ENCODE measurements at regions not wholly inside any gene's neighbourhood (a gene's known extent, or its start where the extent isn't known, plus 50 kb on each side); places are given as distances from the start of the nearest gene placed in this dataset.

DNA sequence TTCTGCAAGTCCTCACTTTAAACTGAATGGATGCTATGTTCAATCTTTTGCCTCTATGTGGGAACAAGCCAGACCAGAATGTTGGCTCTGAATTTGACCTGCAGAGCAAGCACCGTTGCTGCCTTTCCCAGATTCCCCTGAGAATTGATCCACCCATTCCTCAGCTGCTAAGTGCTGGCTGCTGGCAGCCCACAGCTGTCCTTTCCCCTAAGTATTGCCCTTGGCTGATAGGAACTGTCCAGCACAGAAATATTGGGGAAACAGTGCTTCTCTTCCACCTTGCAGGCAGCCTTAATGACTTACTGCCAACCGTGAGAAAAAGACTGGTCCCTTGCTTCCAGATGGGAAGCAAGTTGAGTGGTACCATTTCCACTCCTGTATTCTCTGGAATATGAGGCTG is 475.9 kb downstream of the PDHA2 start:
- POLR2A ChIA-PET, result no interaction called here
- no peaks in the 10 kb centered on the region for H3K4me1 ChIP-seq (ENCODE audit: control insufficient read depth, extremely low read depth, insufficient read depth, low read length)
- no peaks in the 10 kb centered on the region for H3K9me3 ChIP-seq (replicated peaks; ENCODE audit: control insufficient read depth, insufficient read depth, low read length)
- no peak for TF ChIP-seq POLR2AphosphoS5 (IDR thresholded peaks at IDR 0.05; ENCODE audit: insufficient read depth, low read depth, low read length)
- dilution Hi-C loops (cut with MboI; ENCODE audit: extremely low pct_ligation_motif_present, low sequenced_read_pairs) (no loop called here), intact Hi-C loops (cut with micrococcal nuclease) (no loop called here)
- H3K79me2 ChIP-seq (ENCODE audit: control insufficient read depth, insufficient read depth, low read length), result no peaks in the 10 kb centered on the region
- no peak overlapping the region for H3K4me3 ChIP-seq (replicated peaks in 1 of 3; ENCODE audit: insufficient read depth in 1 of 3, low read depth in 1 of 3, low read length in 3 of 3)
- CTCF ChIA-PET, result no interaction called here
- no peak overlapping the region for H3K9ac ChIP-seq (replicated peaks; ENCODE audit: extremely low read depth, insufficient read depth, low read length)
- H3K27ac ChIP-seq (ENCODE audit: insufficient read depth, low read depth, low read length), result no peak overlapping the region
- DNase-seq (ENCODE audit: low read depth, low spot score), result peak; percentile 14
- no peak overlapping the region for H3K4me2 ChIP-seq (ENCODE audit: insufficient read depth, low read length)
- BruUV-seq (replicated peaks), result no TSS peak
- H4K20me1 ChIP-seq (replicated peaks; ENCODE audit: control insufficient read depth, extremely low read depth, insufficient read depth, low read length), result no peaks in the 10 kb centered on the region
- H3K9me1 ChIP-seq (replicated peaks; ENCODE audit: control insufficient read depth, extremely low read depth, insufficient read depth, low read length), result no peaks in the 10 kb centered on the region
- no peaks in the 10 kb centered on the region for H3K36me3 ChIP-seq (ENCODE audit: control insufficient read depth in 2 of 2, extremely low read depth in 1 of 2, insufficient read depth in 2 of 2, low read length in 2 of 2)
- H2AFZ ChIP-seq (ENCODE audit: low read depth, low read length), result no peak overlapping the region
- FAIRE-seq, result no peak
- H3K27me3 ChIP-seq (ENCODE audit: control insufficient read depth in 2 of 2, insufficient read depth in 2 of 2, low read length in 2 of 2), result no peaks in the 10 kb centered on the region

DNA sequence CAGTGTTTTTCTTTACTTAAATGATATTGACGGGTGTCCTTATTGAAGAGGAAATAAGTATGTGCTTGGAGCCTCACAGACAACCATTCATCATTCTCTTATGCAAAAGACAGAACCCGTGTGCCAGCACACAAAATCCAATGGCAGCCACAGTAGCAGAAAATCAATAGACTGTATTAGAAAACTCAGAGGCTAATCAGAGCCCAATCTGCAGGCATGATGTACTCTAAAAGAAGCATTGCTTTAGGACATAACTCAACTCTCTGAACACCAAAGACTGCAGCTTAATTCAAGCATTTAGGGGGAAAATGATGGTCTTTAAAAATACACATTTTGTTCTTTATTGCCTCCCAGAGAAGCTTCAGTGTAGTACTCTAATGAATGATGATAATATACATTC is 476.9 kb downstream of the PDHA2 start:
- no peak overlapping the region for H2AFZ ChIP-seq (ENCODE audit: low read depth, low read length)
- H3K9me1 ChIP-seq (replicated peaks; ENCODE audit: control insufficient read depth, extremely low read depth, insufficient read depth, low read length), result no peaks in the 10 kb centered on the region
- H3K4me3 ChIP-seq (replicated peaks in 1 of 3; ENCODE audit: insufficient read depth in 1 of 3, low read depth in 1 of 3, low read length in 3 of 3), result no peak overlapping the region
- no peak overlapping the region for H3K9ac ChIP-seq (replicated peaks; ENCODE audit: extremely low read depth, insufficient read depth, low read length)
- no peaks in the 10 kb centered on the region for H3K4me1 ChIP-seq (ENCODE audit: control insufficient read depth, extremely low read depth, insufficient read depth, low read length)
- H3K27ac ChIP-seq (ENCODE audit: insufficient read depth, low read depth, low read length), result no peak overlapping the region
- no peak for DNase-seq (ENCODE audit: low read depth, low spot score)
- H3K36me3 ChIP-seq (ENCODE audit: control insufficient read depth in 2 of 2, extremely low read depth in 1 of 2, insufficient read depth in 2 of 2, low read length in 2 of 2), result no peaks in the 10 kb centered on the region
- ChIA-PET CTCF (no interaction called here), POLR2A (no interaction called here)
- no peaks in the 10 kb centered on the region for H4K20me1 ChIP-seq (replicated peaks; ENCODE audit: control insufficient read depth, extremely low read depth, insufficient read depth, low read length)
- dilution Hi-C loops (cut with MboI; ENCODE audit: extremely low pct_ligation_motif_present, low sequenced_read_pairs) (no loop called here), intact Hi-C loops (cut with micrococcal nuclease) (no loop called here)
- TF ChIP-seq FOS (IDR thresholded peaks at IDR 0.05; ENCODE audit: borderline replicate concordance, insufficient read depth, low read length) (no peak), EZH2 (IDR thresholded peaks at IDR 0.05; ENCODE audit: borderline replicate concordance, low read depth, low read length, severe bottlenecking) (no peak), MYC (IDR thresholded peaks at IDR 0.05; ENCODE audit: low read depth, low read length) (no peak), POLR2AphosphoS5 (IDR thresholded peaks at IDR 0.05; ENCODE audit: insufficient read depth, low read depth, low read length) (no peak), JUN (IDR thresholded peaks at IDR 0.05; ENCODE audit: borderline replicate concordance, insufficient read depth, insufficient read length, low read depth) (no peak), POLR2A (IDR thresholded peaks at IDR 0.05; ENCODE audit: low read depth, low read length) (no peak), GATA2 (IDR thresholded peaks at IDR 0.05; ENCODE audit: insufficient read depth, insufficient read length, low read depth, low read length) (no peak)
- TF ChIP-seq, protein P1, sequence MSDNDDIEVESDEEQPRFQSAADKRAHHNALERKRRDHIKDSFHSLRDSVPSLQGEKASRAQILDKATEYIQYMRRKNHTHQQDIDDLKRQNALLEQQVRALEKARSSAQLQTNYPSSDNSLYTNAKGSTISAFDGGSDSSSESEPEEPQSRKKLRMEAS (IDR thresholded peaks at IDR 0.05; ENCODE audit: insufficient read depth, insufficient read length), result no peak
- TF ChIP-seq, protein P2, sequence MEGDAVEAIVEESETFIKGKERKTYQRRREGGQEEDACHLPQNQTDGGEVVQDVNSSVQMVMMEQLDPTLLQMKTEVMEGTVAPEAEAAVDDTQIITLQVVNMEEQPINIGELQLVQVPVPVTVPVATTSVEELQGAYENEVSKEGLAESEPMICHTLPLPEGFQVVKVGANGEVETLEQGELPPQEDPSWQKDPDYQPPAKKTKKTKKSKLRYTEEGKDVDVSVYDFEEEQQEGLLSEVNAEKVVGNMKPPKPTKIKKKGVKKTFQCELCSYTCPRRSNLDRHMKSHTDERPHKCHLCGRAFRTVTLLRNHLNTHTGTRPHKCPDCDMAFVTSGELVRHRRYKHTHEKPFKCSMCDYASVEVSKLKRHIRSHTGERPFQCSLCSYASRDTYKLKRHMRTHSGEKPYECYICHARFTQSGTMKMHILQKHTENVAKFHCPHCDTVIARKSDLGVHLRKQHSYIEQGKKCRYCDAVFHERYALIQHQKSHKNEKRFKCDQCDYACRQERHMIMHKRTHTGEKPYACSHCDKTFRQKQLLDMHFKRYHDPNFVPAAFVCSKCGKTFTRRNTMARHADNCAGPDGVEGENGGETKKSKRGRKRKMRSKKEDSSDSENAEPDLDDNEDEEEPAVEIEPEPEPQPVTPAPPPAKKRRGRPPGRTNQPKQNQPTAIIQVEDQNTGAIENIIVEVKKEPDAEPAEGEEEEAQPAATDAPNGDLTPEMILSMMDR (IDR thresholded peaks at IDR 0.05; ENCODE audit: extremely low read depth in 1 of 2, insufficient read depth in 1 of 2, low read depth in 1 of 2, low read length in 2 of 2), result no peak
- FAIRE-seq, result no peak
- no TSS peak for BruUV-seq (replicated peaks)
- no peaks in the 10 kb centered on the region for H3K9me3 ChIP-seq (replicated peaks; ENCODE audit: control insufficient read depth, insufficient read depth, low read length)
- no peak overlapping the region for H3K4me2 ChIP-seq (ENCODE audit: insufficient read depth, low read length)
- no peaks in the 10 kb centered on the region for H3K79me2 ChIP-seq (ENCODE audit: control insufficient read depth, insufficient read depth, low read length)
- H3K27me3 ChIP-seq (ENCODE audit: control insufficient read depth in 2 of 2, insufficient read depth in 2 of 2, low read length in 2 of 2), result no peaks in the 10 kb centered on the region
